Left lobe of liver (tissue), 2 donors: ENCODE measurements at regions not wholly inside any gene's neighbourhood (a gene's known extent, or its start where the extent isn't known, plus 50 kb on each side); places are given as distances from the start of the nearest gene placed in this dataset.
"Not testable (repeated sequence)": the region's sequence is repeated elsewhere in the genome, so short reads cannot be mapped to it uniquely, and the experiment has no call there.

ENCODE experiments used
- ATAC-seq: fragments of 200-7000 bp; cut with Tn5 transposase; one replicate; pipeline ENCODE4 v1.9.1; 2020; ENCODE audit warnings: mild to moderate bottlenecking, moderate library complexity
- DNase-seq: peaks from one replicate; pipeline ENCODE4 v3.0.0-alpha.2; 2020; ENCODE audit warnings: low spot score
- donor health status: DM: no; HTN: no; CAD: no; lungs with moderate emphysema.
- donor health status: DM: no; HTN: yes; CAD: no.

DNA sequence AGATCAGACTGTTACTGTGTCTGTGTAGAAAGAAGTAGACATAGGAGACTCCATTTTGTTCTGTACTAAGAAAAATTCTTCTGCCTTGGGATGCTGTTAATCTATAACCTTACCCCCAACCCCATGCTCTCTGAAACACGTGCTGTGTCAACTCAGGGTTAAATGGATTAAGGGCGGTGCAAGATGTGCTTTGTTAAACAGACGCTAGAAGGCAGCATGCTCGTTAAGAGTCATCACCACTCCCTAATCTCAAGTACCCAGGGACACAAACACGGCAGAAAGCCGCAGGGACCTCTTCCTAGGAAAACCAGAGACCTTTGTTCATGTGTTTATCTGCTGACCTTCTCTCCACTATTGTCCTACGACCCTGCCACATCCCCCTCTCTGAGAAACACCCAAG, 137.0 kb upstream of the PROKR2 start:
- not testable (repeated sequence) for DNase-seq, ATAC-seq

- not testable (repeated sequence) for DNase-seq, ATAC-seq
These were observed 136.6 kb upstream of the PROKR2 start for GRCh38 chr20:5453316-5453715.

DNA sequence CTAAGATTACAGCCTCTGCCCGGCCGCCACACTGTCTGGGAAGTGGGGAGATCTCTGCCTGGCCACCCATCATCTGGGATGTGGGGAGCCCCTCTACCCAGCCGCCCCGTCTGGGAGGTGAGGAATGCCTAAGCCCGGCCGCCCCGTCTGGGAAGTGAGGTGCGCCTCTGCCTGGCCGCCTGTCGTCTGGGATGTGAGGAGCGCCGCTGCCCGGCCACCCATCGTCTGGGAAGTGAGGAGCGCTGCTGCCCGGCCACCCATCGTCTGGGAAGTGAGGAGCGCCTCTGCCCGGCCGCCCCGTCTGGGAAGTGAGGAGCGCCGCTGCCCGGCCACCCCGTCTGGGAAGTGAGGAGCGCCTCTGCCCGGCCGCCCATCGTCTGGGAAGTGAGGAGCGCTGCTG, 135.9 kb upstream of the PROKR2 start:
- DNase-seq, ATAC-seq: not testable (repeated sequence)

DNA sequence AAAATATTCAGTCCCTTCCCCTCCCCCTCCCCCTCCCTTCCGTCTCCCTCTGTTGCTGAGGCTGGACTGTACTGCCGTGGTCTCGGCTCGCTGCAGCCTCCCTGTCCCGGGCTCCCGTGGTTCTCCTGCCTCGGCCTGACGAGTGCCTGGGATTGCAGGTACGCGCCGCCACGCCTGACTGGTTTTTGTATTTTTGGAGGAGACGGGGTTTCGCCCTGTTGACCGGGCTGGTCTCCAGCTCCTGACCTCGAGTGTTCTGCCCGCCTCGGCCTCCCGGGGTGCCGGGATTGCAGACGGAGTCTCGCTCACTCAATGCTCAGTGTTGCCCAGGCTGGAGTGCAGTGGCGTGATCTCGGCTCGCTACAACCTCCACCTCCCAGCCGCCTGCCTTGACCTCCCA, 135.5 kb upstream of the PROKR2 start:
- not testable (repeated sequence) for ATAC-seq, DNase-seq

- DNase-seq (no peak), ATAC-seq (no peak)
These were observed 135.0 kb upstream of the PROKR2 start for GRCh38 chr20:5451643-5452210.

GRCh38 chr20:5448449-5449118, 131.8 kb upstream of the PROKR2 start:
- DNase-seq = peak; percentile 58
- ATAC-seq = peak; percentile 92

GRCh38 chr20:5447188-5447587, 130.4 kb upstream of the PROKR2 start:
- DNase-seq (no peak), ATAC-seq (no peak)

DNA sequence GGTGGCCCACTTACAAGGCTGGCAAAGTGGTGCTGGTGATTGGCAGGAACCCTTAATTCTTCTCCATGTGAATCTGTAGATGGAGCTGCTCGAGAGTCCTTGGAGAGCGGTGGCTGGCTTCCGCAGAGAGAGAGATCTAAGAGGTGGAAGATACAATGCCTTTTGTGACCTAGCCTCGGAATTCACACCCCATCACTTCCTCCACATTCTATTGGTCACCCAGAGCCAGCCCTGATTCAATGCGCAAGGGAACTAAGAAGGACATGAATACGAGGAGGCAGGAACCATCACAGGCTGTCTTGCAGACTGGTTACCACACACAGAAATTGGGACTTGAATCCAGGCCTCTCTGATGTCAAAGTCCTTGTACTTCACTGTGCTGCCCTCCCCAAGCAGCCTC, 128.9 kb upstream of the PROKR2 start:
- no peak for ATAC-seq
- no peak for DNase-seq

DNA sequence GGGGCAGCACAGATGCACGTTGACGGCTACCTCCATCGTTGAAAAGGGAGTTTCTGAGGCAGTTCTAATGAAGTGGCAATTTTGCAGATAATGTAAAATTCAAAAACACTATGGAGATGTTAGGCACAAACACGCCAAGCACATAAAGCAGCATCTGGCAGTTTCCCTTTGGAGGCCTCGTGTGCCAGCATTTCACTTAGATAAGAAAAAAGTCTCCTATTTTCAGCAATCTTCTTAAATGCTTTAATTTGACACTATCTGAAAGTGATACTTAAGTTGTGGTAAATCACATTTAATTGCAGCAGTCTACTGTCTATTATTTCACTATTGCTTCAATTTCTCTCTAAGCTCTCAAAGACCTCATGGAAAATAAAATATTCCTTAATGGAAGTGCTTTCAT, 125.3 kb upstream of the PROKR2 start:
- no peak for DNase-seq

GRCh38 chr20:5434116-5434515, 117.4 kb upstream of the PROKR2 start:
- ATAC-seq (no peak), DNase-seq (no peak)

More for the DNA sequence above, 125.3 kb upstream of the PROKR2 start:
- ATAC-seq = no peak

- ATAC-seq (no peak), DNase-seq (no peak)
These were observed 116.6 kb upstream of the PROKR2 start for GRCh38 chr20:5433352-5433751.

GRCh38 chr20:5432030-5432429, 115.3 kb upstream of the PROKR2 start:
- DNase-seq (no peak), ATAC-seq (no peak)

DNA sequence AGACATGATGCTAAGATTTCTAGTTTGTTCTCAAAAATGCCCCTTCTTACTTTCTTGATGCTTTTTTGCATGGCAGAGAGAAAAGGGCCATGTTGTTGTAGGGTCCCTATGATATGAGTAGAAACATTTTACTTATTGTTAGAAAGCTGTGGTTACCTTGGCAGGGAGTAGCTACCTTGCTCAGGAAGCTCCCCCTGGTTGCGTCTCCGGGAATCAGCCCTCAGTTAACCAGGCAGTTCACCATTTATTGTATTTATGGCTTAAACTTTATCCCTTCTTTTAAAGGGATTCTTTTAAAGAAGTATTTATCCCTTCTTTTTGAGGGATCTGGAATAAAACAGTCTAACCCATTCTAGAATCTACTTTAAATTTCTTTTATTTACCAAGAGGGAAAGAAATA, 113.9 kb upstream of the PROKR2 start:
- no peak for ATAC-seq
- no peak for DNase-seq

DNA sequence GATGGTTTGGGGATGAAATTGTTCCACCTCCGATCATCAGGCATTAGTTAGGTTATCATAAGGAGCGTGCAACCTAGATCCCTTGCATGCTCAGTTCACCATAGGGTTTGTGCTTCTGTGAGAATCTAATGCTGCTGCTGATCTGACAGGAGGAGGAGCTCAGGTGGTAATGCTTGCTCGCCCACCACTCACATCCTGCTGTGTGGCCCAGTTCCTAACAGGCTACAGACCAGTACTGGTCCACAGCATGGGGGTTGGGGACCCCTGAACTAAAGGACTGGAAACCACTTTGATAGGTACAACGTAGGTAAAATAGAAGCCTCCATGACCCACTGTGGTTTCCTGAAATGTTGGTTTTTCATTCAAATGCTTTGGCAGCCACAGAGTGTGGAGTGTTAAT, 109.3 kb upstream of the PROKR2 start:
- DNase-seq (no peak), ATAC-seq (no peak)

DNA sequence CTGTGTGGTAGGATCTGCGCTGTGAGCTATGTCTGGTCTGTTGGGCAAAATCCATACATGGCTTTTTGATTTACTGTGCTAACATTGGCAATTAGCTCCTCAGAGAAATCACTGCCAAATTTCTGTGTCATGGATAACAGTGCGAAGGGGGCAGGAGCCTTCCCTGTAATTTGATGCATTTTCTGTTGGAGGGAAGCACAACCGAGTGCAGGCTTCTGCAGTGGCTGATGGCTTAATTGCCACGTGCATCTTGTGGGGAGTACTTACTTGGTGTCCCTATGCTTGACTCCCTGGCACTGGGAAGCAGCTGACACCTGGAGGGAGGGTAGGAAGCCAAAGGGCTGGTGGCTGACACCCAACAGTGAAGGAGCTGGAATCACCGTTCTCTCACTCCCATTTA, 99.3 kb upstream of the PROKR2 start:
- no peak for ATAC-seq
- no peak for DNase-seq

- no peak for ATAC-seq
These were observed 96.6 kb upstream of the PROKR2 start for GRCh38 chr20:5413394-5413793.

GRCh38 chr20:5410470-5410869, 93.7 kb upstream of the PROKR2 start:
- no peak for ATAC-seq
- no peak for DNase-seq

More at GRCh38 chr20:5413394-5413793, 96.6 kb upstream of the PROKR2 start:
- DNase-seq = no peak

DNA sequence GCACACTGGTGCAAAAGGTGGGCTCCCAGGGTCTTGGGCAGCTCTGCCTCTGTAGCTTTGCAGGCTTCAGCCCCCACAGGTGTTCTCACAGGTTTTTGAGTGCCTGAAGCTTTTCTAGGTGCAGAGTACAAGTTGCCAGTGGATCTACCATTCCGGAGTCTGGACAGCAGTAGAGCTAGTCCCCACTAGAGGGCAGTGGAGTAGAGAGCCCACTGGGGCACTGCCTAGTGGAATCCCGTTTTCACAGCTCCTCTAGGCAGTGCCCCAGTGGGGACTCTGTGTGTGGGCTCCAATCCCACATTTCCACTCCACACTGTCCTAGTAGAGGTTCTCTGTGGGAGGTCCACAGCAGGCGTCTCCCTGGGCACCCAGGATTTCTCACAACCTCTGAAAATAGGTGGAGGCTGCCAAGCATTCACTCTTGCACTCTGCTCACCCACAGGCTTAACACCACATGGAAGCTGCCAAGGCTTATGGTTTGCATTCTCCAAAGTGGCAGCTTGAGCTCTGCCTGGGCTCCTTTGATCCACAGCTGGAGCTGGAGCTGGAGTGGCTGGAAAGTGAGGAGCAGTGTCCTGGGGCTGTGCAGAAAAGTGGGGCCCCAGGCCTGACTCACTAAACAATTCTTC, 86.3 kb upstream of the PROKR2 start:
- DNase-seq (no peak), ATAC-seq (peak; percentile 78)

DNA sequence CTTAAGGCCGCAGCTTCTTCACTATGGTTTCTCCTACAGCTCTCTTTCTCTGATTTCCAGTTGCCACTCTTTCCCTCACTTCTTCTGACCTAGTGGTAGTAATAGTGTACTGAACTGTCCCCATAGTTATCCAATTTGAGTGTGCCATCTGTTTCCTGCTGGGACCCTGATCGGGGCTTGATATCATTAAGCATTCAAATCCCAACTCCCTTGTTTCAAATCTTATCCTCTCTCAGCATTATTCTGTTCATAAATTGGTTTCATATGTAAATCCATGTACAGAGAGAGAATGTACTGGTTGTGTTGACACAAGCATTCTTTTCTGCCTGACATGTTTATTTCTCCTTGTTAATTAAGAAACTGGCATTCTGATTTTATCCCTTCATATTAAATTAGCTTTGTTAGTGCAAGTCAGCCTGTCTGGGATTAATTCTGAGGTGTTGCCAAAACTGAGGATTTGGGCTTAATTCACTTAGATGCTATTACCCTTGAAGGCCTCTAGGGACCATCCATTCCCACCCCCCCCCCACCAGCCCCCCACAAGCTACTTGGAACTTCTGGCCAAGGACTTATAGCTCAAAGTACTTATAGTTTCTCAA, 84.6 kb upstream of the PROKR2 start:
- no peak for DNase-seq

GRCh38 chr20:5400164-5400762, 83.5 kb upstream of the PROKR2 start:
- no peak for DNase-seq
- peak; percentile 37 for ATAC-seq

More for the DNA sequence above, 84.6 kb upstream of the PROKR2 start:
- ATAC-seq = no peak

GRCh38 chr20:5397393-5397792, 80.6 kb upstream of the PROKR2 start:
- no peak for DNase-seq
- ATAC-seq = no peak
